ENCODE measurements at regions not wholly inside any gene's neighbourhood (a gene's known extent, or its start where the extent isn't known, plus 50 kb on each side); places are given as distances from the start of the nearest gene placed in this dataset.

GRCh38 chr12:111310076-111310870, 58.6 kb downstream of the PHETA1 start:
- DNase-seq, result no peak

- no peak for DNase-seq
Observed at GRCh38 chr12:111309584-111309983, 59.3 kb downstream of the PHETA1 start.

GRCh38 chr12:111308473-111308872, 60.4 kb downstream of the PHETA1 start:
- DNase-seq, result no peak

- no peak for DNase-seq
Observed at GRCh38 chr12:111304642-111305071, 64.2 kb downstream of the PHETA1 start.

- no peak for DNase-seq
Observed at GRCh38 chr12:111303531-111303930, 65.4 kb downstream of the PHETA1 start.

- DNase-seq, result peak; percentile 27
Observed at GRCh38 chr12:111298582-111299436, 70.1 kb downstream of the PHETA1 start.

GRCh38 chr12:111297703-111298426, 71.0 kb downstream of the PHETA1 start:
- no peak for DNase-seq

- DNase-seq, result no peak
Observed at GRCh38 chr12:111296906-111297463, 71.9 kb downstream of the PHETA1 start.

- DNase-seq, result no peak
Observed at GRCh38 chr12:111295176-111295575, 73.7 kb downstream of the PHETA1 start.

- no peak for DNase-seq
Observed at GRCh38 chr12:111293266-111294009, 75.5 kb downstream of the PHETA1 start.

- DNase-seq, result no peak
Observed at GRCh38 chr12:111291357-111291756, 77.5 kb downstream of the PHETA1 start.

GRCh38 chr12:111288771-111289170, 80.1 kb downstream of the PHETA1 start:
- DNase-seq, result no peak

- DNase-seq, result no peak
Observed at GRCh38 chr12:111287125-111287900, 81.6 kb downstream of the PHETA1 start.

GRCh38 chr12:111285200-111285599, 83.7 kb downstream of the PHETA1 start:
- no peak for DNase-seq

- DNase-seq, result no peak
Observed at GRCh38 chr12:111284709-111285108, 84.2 kb downstream of the PHETA1 start.

- DNase-seq, result no peak
Observed at GRCh38 chr12:111283966-111284365, 84.9 kb downstream of the PHETA1 start.

- no peak for DNase-seq
Observed at GRCh38 chr12:111283521-111283920, 85.4 kb downstream of the PHETA1 start.

GRCh38 chr12:111277570-111277969, 91.3 kb downstream of the PHETA1 start:
- no peak for DNase-seq

- no peak for DNase-seq
Observed at GRCh38 chr12:111276146-111276545, 92.7 kb downstream of the PHETA1 start.

- DNase-seq, result no peak
Observed at GRCh38 chr12:111275308-111275707, 93.6 kb downstream of the PHETA1 start.

GRCh38 chr12:111274777-111275176, 94.1 kb downstream of the PHETA1 start:
- DNase-seq, result peak; percentile 4

All from NCI-H1694 treated with DMSO at 0.1 percent for 48 hours (cell line).